Psoas muscle (tissue), 7 donors: ENCODE measurements at regions not wholly inside any gene's neighbourhood (a gene's known extent, or its start where the extent isn't known, plus 50 kb on each side); places are given as distances from the start of the nearest gene placed in this dataset.
"Not testable (repeated sequence)": the region's sequence is repeated elsewhere in the genome, so short reads cannot be mapped to it uniquely, and the experiment has no call there.

Experiments
- ATAC-seq, 4 donors: fragments of 200-7000 bp; cut with Tn5 transposase; one replicate each; pipeline ENCODE4 v1.9.1; 2020; ENCODE audit warnings: moderate library complexity in 3 of 4, mild to moderate bottlenecking in 2 of 4
- DNase-seq, 2 donors: peaks; one replicate each; pipeline ENCODE4 v3.0.0-alpha.2; 2020
- H3K27ac ChIP-seq: fragments of 200-600 bp; one replicate; pipeline ENCODE4 v1.8.0; 2022
- H3K27me3 ChIP-seq, 3 donors: fragments of 200-600 bp in 1 of 3; one replicate each; pipeline versions ENCODE4 v1.6.1 to v1.8.0; 2013 to 2022; ENCODE audit warnings: low read length in 2 of 3, mild to moderate bottlenecking in 2 of 3, moderate library complexity in 1 of 3; ENCODE audit not compliant: insufficient read depth in 3 of 3
- H3K36me3 ChIP-seq, 2 donors: fragments of 200-600 bp in 1 of 2; one replicate each; pipeline versions ENCODE4 v1.6.1 to v1.8.0; 2013 to 2022; ENCODE audit warnings: low read depth in 1 of 2, mild to moderate bottlenecking in 1 of 2, moderate library complexity in 1 of 2; ENCODE audit not compliant: insufficient read depth in 1 of 2
- H3K4me1 ChIP-seq: fragments of 200-600 bp; one replicate; pipeline ENCODE4 v1.8.0; 2022
- H3K4me3 ChIP-seq: fragments of 200-600 bp; one replicate; pipeline ENCODE4 v1.8.0; 2022; ENCODE audit warnings: mild to moderate bottlenecking
- H3K9me3 ChIP-seq: fragments of 200-600 bp; one replicate; pipeline ENCODE4 v1.8.0; 2022
- WGBS, 3 donors: extraction: QIAGEN DNeasy Blood & Tissue Kit; methylation state at CpG; one replicate each; pipeline versions ENCODE4 v1.1.6 to v1.1.7; 2013; 5-methylcytosine and 5-hydroxymethylcytosine counted together
- intact Hi-C, 2 donors: fragments of 100-400 bp; cut with DNase I; formaldehyde crosslinking; loops; one replicate each; pipeline versions ENCODE4 v1.11.0 to v1.14.2; 2022
- TF ChIP-seq, protein P1 (sequence below): fragments of 200-600 bp; IDR thresholded peaks from one replicate; pipeline ENCODE4 v1.8.0; 2022; ENCODE audit warnings: antibody characterized with exemption
- donor health status: healthy with polysubstance abuse.
- donor health status: DM: no; HTN: no; CAD: no; lungs with moderate emphysema.
- donor health status: Bipolar disorder and iron deficiency.
- donor health status: healthy.
- donor health status: DM: yes; HTN: yes; CAD: no.
- donor health status: DM: no; HTN: no; CAD: no.
- donor health status: DM: yes; HTN: yes; CAD: no.

DNA sequence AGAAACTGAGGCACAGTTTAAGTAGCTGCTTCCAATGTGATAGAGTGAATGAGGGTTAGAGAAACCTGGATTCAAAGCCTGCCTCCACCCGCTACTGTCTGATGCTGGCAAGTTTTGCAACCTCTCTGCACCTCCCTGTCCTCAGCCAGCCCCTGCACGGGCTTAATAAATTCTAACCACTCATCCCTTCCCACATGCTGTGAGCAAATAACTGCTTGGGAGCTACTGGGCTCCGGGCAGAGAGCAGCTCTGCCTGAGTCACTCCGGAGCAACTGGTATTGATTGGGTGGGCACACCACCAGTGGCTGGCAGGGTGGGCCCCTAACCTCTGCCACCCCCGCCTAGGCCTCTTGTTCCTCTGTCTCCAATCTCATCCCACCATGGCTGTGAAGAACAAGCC, 104.3 kb upstream of the SYT13 start:
- intact Hi-C loops, result no loop called here
- DNase-seq (no peak), ATAC-seq (no peak)
- Histone ChIP-seq H3K9me3 (no peaks in the 10 kb centered on the region), H3K27me3 (peaks cover 0 to 15% (median 7%) of the 10 kb centered on the region in 3 donors), H3K4me1 (no peaks in the 10 kb centered on the region), H3K4me3 (no peak overlapping the region), H3K27ac (no peak overlapping the region), H3K36me3 (no peaks in the 10 kb centered on the region)
- TF ChIP-seq, protein P1, sequence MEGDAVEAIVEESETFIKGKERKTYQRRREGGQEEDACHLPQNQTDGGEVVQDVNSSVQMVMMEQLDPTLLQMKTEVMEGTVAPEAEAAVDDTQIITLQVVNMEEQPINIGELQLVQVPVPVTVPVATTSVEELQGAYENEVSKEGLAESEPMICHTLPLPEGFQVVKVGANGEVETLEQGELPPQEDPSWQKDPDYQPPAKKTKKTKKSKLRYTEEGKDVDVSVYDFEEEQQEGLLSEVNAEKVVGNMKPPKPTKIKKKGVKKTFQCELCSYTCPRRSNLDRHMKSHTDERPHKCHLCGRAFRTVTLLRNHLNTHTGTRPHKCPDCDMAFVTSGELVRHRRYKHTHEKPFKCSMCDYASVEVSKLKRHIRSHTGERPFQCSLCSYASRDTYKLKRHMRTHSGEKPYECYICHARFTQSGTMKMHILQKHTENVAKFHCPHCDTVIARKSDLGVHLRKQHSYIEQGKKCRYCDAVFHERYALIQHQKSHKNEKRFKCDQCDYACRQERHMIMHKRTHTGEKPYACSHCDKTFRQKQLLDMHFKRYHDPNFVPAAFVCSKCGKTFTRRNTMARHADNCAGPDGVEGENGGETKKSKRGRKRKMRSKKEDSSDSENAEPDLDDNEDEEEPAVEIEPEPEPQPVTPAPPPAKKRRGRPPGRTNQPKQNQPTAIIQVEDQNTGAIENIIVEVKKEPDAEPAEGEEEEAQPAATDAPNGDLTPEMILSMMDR, result no peak
- WGBS, 3 donors, result 76 to 80% (median 77%) methylated on average over 5 of the region's 5 CpGs

DNA sequence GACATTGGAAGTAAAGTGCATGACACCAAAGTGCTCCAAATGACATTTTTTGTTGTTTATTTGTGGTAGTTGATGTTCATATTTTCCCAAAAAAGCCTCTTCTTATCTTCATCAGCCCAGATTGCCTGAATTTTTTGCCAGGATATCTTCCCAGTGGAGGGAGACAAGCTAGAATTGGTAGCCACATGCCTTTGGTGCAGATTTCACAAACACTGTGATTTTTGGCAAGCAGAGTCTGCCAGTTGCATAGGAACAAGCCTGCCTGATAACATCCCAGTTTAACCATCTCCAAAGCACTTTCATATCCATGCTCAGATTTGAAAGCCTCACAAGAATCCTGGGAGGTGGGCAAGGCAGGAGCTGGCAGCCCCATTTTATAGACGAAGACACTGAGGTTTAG, 102.3 kb upstream of the SYT13 start:
- Histone ChIP-seq H3K9me3 (no peaks in the 10 kb centered on the region), H3K36me3 (no peaks in the 10 kb centered on the region), H3K4me1 (no peaks in the 10 kb centered on the region), H3K27me3 (peaks cover 0 to 28% (median 7%) of the 10 kb centered on the region in 3 donors), H3K4me3 (no peak overlapping the region), H3K27ac (no peak overlapping the region)
- 73 to 91% (median 90%) methylated on average over 1 of the region's 1 CpG for WGBS, 3 donors
- DNase-seq, result no peak
- TF ChIP-seq, protein P1, result no peak
- ATAC-seq, result no peak
- intact Hi-C loops, result no loop called here

DNA sequence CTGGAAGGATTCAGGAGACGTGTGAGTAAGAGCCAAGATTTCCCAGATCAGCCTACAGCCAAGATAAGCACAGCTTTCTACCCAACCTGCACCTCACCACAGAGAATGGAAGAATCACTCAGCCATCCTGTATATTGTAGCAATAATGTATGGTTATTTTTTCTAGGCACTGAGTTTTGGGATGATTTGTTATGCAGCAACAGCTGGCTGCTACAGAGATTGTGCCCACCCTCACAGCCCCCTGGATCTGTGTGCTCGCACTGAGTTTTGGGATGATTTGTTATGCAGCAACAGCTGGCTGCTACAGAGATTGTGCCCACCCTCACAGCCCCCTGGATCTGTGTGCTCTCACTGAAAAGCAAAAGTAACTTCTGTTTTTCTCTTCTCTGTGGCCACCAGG, 101.7 kb upstream of the SYT13 start:
- H3K9me3 ChIP-seq, H3K27ac ChIP-seq, H3K36me3 ChIP-seq, H3K4me1 ChIP-seq, H3K4me3 ChIP-seq, ATAC-seq, intact Hi-C loops, DNase-seq: not testable (repeated sequence)
- WGBS, 3 donors, result 54 to 58% (median 58%) methylated on average over 2 of the region's 2 CpGs
- peaks cover 0 to 31% (median 7%) of the 10 kb centered on the region in 3 donors for H3K27me3 ChIP-seq

DNA sequence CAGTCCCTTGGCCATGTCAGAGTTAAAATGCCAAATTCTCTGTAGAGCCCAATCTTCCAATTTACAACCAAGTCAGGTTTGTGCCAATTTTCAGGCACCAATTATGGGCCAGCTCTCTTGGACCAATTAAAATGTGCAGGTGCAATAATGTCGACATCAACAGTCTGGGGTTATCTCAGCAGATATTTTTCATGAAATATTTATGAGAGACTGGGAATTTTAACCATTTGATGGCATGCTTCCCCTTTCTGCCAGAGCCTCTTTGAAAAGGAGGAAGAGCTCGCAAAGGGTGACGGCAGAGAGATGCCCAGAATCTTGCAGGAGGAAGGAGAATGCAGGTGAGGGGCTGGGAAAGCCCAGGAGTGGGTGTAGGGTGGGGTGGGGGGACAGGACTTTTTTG, 100.8 kb upstream of the SYT13 start:
- Histone ChIP-seq H3K27me3 (peaks cover 0 to 37% (median 7%) of the 10 kb centered on the region in 3 donors), H3K4me1 (no peaks in the 10 kb centered on the region), H3K36me3 (no peaks in the 10 kb centered on the region), H3K9me3 (no peaks in the 10 kb centered on the region), H3K27ac (no peak overlapping the region), H3K4me3 (no peak overlapping the region)
- 46 to 58% (median 56%) methylated on average over 3 of the region's 3 CpGs for WGBS, 3 donors
- ATAC-seq (no peak), DNase-seq (no peak)
- intact Hi-C loops, result no loop called here
- TF ChIP-seq, protein P1, result no peak

DNA sequence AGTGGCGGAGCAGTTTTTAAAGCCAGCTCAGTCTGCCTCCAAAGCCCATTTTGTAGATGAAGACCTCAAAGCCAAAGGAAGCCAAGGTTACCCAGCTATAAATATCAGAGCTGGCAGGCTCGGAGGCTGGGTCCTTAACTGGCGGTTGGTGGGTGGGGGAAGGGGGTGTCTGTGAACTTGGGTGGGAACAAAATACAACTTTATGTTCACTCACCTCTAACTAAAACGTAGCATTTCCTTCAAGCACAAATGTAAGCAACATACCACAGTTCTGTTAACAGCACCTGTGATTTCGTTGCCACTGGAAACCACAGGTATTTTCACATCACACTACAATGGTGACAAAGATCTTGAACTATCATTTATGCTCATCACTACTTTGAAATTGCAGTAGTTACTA, 99.7 kb upstream of the SYT13 start:
- H3K9me3 ChIP-seq, result no peaks in the 10 kb centered on the region
- DNase-seq (no peak), ATAC-seq (no peak)
- no peaks in the 10 kb centered on the region for H3K4me1 ChIP-seq
- intact Hi-C loops, result no loop called here
- H3K27me3 ChIP-seq, result peaks cover 0 to 39% (median 7%) of the 10 kb centered on the region in 3 donors
- H3K36me3 ChIP-seq, result no peaks in the 10 kb centered on the region
- H3K4me3 ChIP-seq, result no peak overlapping the region
- TF ChIP-seq, protein P1, result no peak
- 61 to 80% (median 76%) methylated on average over 5 of the region's 5 CpGs for WGBS, 3 donors
- no peak overlapping the region for H3K27ac ChIP-seq
